Neural crest cell (in vitro differentiated cells): ENCODE measurements at regions not wholly inside any gene's neighbourhood (a gene's known extent, or its start where the extent isn't known, plus 50 kb on each side); places are given as distances from the start of the nearest gene placed in this dataset.

Experiments used
- DNase-seq: peaks from one replicate; pipeline ENCODE4 v3.0.0; 2021; ENCODE audit warnings: low read depth, mixed read lengths, low spot score
- H3K27ac Mint-ChIP-seq: one replicate; pipeline ENCODE4 v1.8.0; 2021; ENCODE audit warnings: mild to moderate bottlenecking, mixed read lengths; ENCODE audit not compliant: unreplicated experiment
- H3K27me3 Mint-ChIP-seq: 2 replicates; pipeline ENCODE4 v1.8.0; 2021; ENCODE audit warnings: low read depth, mild to moderate bottlenecking, mixed read lengths
- H3K36me3 Mint-ChIP-seq: 2 replicates; pipeline ENCODE4 v1.8.0; 2021; ENCODE audit warnings: low read depth, mild to moderate bottlenecking, mixed read lengths
- H3K4me1 Mint-ChIP-seq: 2 replicates; pipeline ENCODE4 v1.8.0; 2021; ENCODE audit warnings: mixed read lengths
- H3K4me3 Mint-ChIP-seq: one replicate; pipeline ENCODE4 v1.8.0; 2021; ENCODE audit warnings: mild to moderate bottlenecking, mixed read lengths
- H3K9me3 Mint-ChIP-seq: 2 replicates; pipeline ENCODE4 v1.8.0; 2021; ENCODE audit warnings: mixed read lengths
- CTCF ChIP-seq: fragments of 200-600 bp; sonication (generic); conservative IDR thresholded peaks from 2 replicates; pipeline ENCODE4 v1.5.0; 2021; ENCODE audit warnings: antibody characterized with exemption, mild to moderate bottlenecking

- no peak overlapping the region for H3K4me3 Mint-ChIP-seq
- DNase-seq: no peak
- H3K9me3 Mint-ChIP-seq: no peaks in the 10 kb centered on the region
- H3K36me3 Mint-ChIP-seq: no peaks in the 10 kb centered on the region
- no peak overlapping the region for H3K27ac Mint-ChIP-seq
- no peak for TF ChIP-seq CTCF
- peaks cover 4% of the 10 kb centered on the region for H3K4me1 Mint-ChIP-seq
- peaks cover 15% of the 10 kb centered on the region for H3K27me3 Mint-ChIP-seq
Measured at GRCh38 chr4:188287169-188287894, 148.1 kb downstream of the TRIML1 start.

- no peaks in the 10 kb centered on the region for H3K9me3 Mint-ChIP-seq
- H3K27ac Mint-ChIP-seq: no peak overlapping the region
- H3K27me3 Mint-ChIP-seq: no peaks in the 10 kb centered on the region
- TF ChIP-seq CTCF: no peak
- H3K4me1 Mint-ChIP-seq: no peaks in the 10 kb centered on the region
- DNase-seq: no peak
- no peaks in the 10 kb centered on the region for H3K36me3 Mint-ChIP-seq
- no peak overlapping the region for H3K4me3 Mint-ChIP-seq
Measured at GRCh38 chr4:188289531-188290125, 150.4 kb downstream of the TRIML1 start.

- H3K4me3 Mint-ChIP-seq: no peak overlapping the region
- TF ChIP-seq CTCF: no peak
- DNase-seq: no peak
- no peak overlapping the region for H3K27ac Mint-ChIP-seq
- no peaks in the 10 kb centered on the region for H3K4me1 Mint-ChIP-seq
- H3K27me3 Mint-ChIP-seq: no peaks in the 10 kb centered on the region
- H3K9me3 Mint-ChIP-seq: no peaks in the 10 kb centered on the region
- H3K36me3 Mint-ChIP-seq: no peaks in the 10 kb centered on the region
Measured at GRCh38 chr4:188295899-188296298, 156.7 kb downstream of the TRIML1 start.

DNA sequence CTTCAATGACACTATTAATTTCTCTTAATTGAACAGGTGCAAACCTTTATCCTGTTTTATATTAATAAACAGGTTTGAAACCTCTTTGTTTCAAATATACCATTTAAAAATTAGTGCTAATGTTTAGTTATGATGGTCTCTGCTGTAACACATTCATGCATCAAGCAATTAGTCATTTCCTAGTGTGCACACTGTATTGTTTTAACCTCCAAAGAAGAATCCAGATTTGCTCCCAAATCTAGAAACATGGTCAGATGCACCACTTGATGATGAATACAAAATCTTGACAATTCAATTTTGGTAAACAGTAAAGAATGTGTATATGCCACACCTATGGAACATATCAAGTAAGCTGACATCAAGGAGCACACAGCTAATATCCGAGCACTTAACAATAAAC is 157.1 kb downstream of the TRIML1 start:
- DNase-seq: no peak
- Mint-ChIP-seq H3K27me3 (no peaks in the 10 kb centered on the region), H3K9me3 (no peaks in the 10 kb centered on the region), H3K4me1 (no peaks in the 10 kb centered on the region), H3K4me3 (no peak overlapping the region), H3K27ac (no peak overlapping the region), H3K36me3 (no peaks in the 10 kb centered on the region)
- no peak for TF ChIP-seq CTCF

GRCh38 chr4:188297873-188298272 is 158.6 kb downstream of the TRIML1 start:
- H3K9me3 Mint-ChIP-seq: peaks cover 2% of the 10 kb centered on the region
- H3K4me1 Mint-ChIP-seq: no peaks in the 10 kb centered on the region
- no peak for DNase-seq
- H3K27me3 Mint-ChIP-seq: no peaks in the 10 kb centered on the region
- H3K36me3 Mint-ChIP-seq: no peaks in the 10 kb centered on the region
- H3K4me3 Mint-ChIP-seq: no peak overlapping the region
- no peak for TF ChIP-seq CTCF
- H3K27ac Mint-ChIP-seq: no peak overlapping the region
